Breast epithelium (tissue), 4 donors: ENCODE measurements at regions not wholly inside any gene's neighbourhood (a gene's known extent, or its start where the extent isn't known, plus 50 kb on each side); places are given as distances from the start of the nearest gene placed in this dataset.

Experiments used
- DNase-seq, 2 donors: peaks; one replicate each; pipeline ENCODE4 v3.0.0-alpha.2; 2019; ENCODE audit warnings: low spot score in 2 of 2
- H3K27ac ChIP-seq, 2 donors: fragments of 200-600 bp; sonication (generic) in 1 of 2; one replicate each; pipeline ENCODE4 v1.5.1; 2016 to 2019; ENCODE audit warnings: mild to moderate bottlenecking in 1 of 2
- H3K27me3 ChIP-seq, 2 donors: fragments of 200-600 bp; sonication (generic) in 1 of 2; one replicate each; pipeline versions ENCODE4 v1.5.1 to v1.6.0; 2017 to 2019; ENCODE audit warnings: control low read depth in 1 of 2, mild to moderate bottlenecking in 1 of 2
- H3K36me3 ChIP-seq: fragments of 200-600 bp; one replicate; pipeline ENCODE4 v1.5.1; 2019
- H3K4me1 ChIP-seq, 2 donors: fragments of 200-600 bp; sonication (generic); one replicate each; pipeline ENCODE4 v1.5.1; 2016 to 2019; ENCODE audit warnings: control low read depth in 1 of 2
- H3K4me3 ChIP-seq, 3 donors: fragments of 200-600 bp; sonication (generic); 1 replicate in 2 of 3; 2 replicates in 1 of 3; pipeline ENCODE4 v1.5.1; 2016 to 2019; ENCODE audit warnings: mild to moderate bottlenecking in 3 of 3, moderate library complexity in 2 of 3
- H3K9me3 ChIP-seq, 2 donors: fragments of 200-600 bp; sonication (generic) in 1 of 2; one replicate each; pipeline ENCODE4 v1.5.1; 2016 to 2019; ENCODE audit warnings: control low read depth in 1 of 2
- CTCF ChIP-seq, 3 donors: fragments of 450-650 bp; IDR thresholded peaks; one replicate each; pipeline ENCODE4 v1.5.1; 2016 to 2017; ENCODE audit warnings: antibody characterized with exemption in 3 of 3, mild to moderate bottlenecking in 3 of 3, moderate library complexity in 3 of 3
- POLR2A ChIP-seq: fragments of 450-650 bp; IDR thresholded peaks from one replicate; pipeline ENCODE4 v1.6.1; 2016; ENCODE audit warnings: antibody characterized with exemption, mild to moderate bottlenecking, moderate library complexity
- POLR2AphosphoS5 ChIP-seq, 3 donors: sonication (generic); formaldehyde crosslinking; IDR thresholded peaks; one replicate each; pipeline ENCODE4 v1.6.1; 2017; ENCODE audit warnings: antibody characterized with exemption in 3 of 3
- intact Hi-C: fragments of 100-400 bp; cut with DNase I; formaldehyde crosslinking; loops from one replicate; pipeline ENCODE4 v1.15.1; 2023; ENCODE audit warnings: low total_unique reads

DNA sequence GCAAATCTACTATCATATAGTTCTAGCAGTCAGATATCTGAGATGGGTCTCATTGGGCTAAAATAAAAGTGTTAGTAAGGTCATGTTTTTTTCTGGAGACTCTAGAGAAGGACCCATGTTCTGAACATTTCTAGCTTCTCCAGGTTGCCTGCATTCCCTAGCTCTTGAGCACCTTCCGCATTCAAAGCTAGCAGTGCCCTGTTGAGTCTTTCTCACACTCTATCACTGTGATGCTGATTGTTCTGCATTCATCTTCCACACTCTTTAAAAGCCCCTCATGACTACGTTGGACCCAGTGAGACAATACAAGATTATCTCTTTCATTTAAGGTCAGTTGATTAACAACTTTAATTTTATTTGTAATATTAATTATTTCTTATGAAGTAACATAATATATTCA is 433.3 kb upstream of the CHORDC1 start:
- Histone ChIP-seq H3K27ac (no peak overlapping the region), H3K36me3 (no peaks in the 10 kb centered on the region), H3K9me3 (no peaks in the 10 kb centered on the region), H3K4me3 (no peak overlapping the region), H3K27me3 (no peaks in the 10 kb centered on the region), H3K4me1 (no peaks in the 10 kb centered on the region)
- DNase-seq, result no peak
- intact Hi-C loops, result no loop called here
- no peak for TF ChIP-seq CTCF (IDR thresholded peaks at IDR 0.05)
- no peak for TF ChIP-seq POLR2A
- no peak for TF ChIP-seq POLR2AphosphoS5 (IDR thresholded peaks at IDR 0.05)

- no peaks in the 10 kb centered on the region for H3K9me3 ChIP-seq
- intact Hi-C loops, result no loop called here
Measured at GRCh38 chr11:90650153-90650552, 427.3 kb upstream of the CHORDC1 start.

GRCh38 chr11:90646706-90647105 is 423.9 kb upstream of the CHORDC1 start:
- no peak overlapping the region for H3K27ac ChIP-seq
- no peaks in the 10 kb centered on the region for H3K9me3 ChIP-seq
- no peaks in the 10 kb centered on the region for H3K36me3 ChIP-seq
- intact Hi-C loops, result no loop called here
- DNase-seq, result no peak
- no peak overlapping the region for H3K4me3 ChIP-seq
- H3K4me1 ChIP-seq, result no peaks in the 10 kb centered on the region
- no peak for TF ChIP-seq POLR2A
- TF ChIP-seq POLR2AphosphoS5 (IDR thresholded peaks at IDR 0.05), result no peak
- TF ChIP-seq CTCF (IDR thresholded peaks at IDR 0.05), result no peak
- H3K27me3 ChIP-seq, result no peaks in the 10 kb centered on the region

More at GRCh38 chr11:90650153-90650552, 427.3 kb upstream of the CHORDC1 start:
- no peak overlapping the region for H3K27ac ChIP-seq
- H3K36me3 ChIP-seq, result no peaks in the 10 kb centered on the region
- H3K4me3 ChIP-seq, result no peak overlapping the region
- no peaks in the 10 kb centered on the region for H3K4me1 ChIP-seq
- H3K27me3 ChIP-seq, result no peaks in the 10 kb centered on the region
- TF ChIP-seq POLR2A, result no peak
- TF ChIP-seq POLR2AphosphoS5 (IDR thresholded peaks at IDR 0.05), result no peak
- no peak for TF ChIP-seq CTCF (IDR thresholded peaks at IDR 0.05)
- no peak for DNase-seq

- DNase-seq, result no peak
- Histone ChIP-seq H3K27ac (no peak overlapping the region), H3K27me3 (no peaks in the 10 kb centered on the region), H3K9me3 (no peaks in the 10 kb centered on the region), H3K36me3 (no peaks in the 10 kb centered on the region), H3K4me3 (no peak overlapping the region), H3K4me1 (no peaks in the 10 kb centered on the region)
- TF ChIP-seq POLR2AphosphoS5 (IDR thresholded peaks at IDR 0.05) (no peak), POLR2A (no peak), CTCF (IDR thresholded peaks at IDR 0.05) (no peak)
- intact Hi-C loops, result no loop called here
Measured at GRCh38 chr11:90646266-90646665, 423.4 kb upstream of the CHORDC1 start.

GRCh38 chr11:90639461-90639993 is 416.7 kb upstream of the CHORDC1 start:
- intact Hi-C loops, result no loop called here
- H3K36me3 ChIP-seq, result no peaks in the 10 kb centered on the region
- H3K4me3 ChIP-seq, result no peak overlapping the region
- TF ChIP-seq POLR2AphosphoS5 (IDR thresholded peaks at IDR 0.05) (no peak), POLR2A (no peak)
- no peaks in the 10 kb centered on the region for H3K4me1 ChIP-seq
- no peak overlapping the region for H3K27ac ChIP-seq
- DNase-seq, result no peak
- H3K9me3 ChIP-seq, result no peaks in the 10 kb centered on the region
- H3K27me3 ChIP-seq, result no peaks in the 10 kb centered on the region

DNA sequence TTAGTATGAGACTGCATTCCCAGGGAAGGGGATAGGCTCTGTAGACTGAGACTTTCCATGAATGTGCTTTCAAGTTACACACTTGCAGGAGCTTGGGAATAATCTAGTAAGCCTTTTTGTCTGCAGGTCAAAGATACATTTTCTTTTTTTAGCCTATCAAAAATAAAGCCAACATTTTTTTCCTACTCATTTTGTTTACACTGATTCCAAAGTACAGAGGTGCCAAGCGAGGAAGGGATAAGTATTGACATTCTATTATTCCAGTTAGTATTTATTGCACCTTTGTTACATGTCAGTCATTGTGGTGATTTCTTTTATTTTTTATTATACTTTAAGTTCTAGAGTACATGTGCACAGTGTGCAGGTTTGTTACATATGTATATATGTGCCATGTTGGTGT is 413.0 kb upstream of the CHORDC1 start:
- Histone ChIP-seq H3K4me3 (no peak overlapping the region), H3K27me3 (no peaks in the 10 kb centered on the region), H3K4me1 (no peaks in the 10 kb centered on the region), H3K36me3 (no peaks in the 10 kb centered on the region), H3K9me3 (no peaks in the 10 kb centered on the region), H3K27ac (no peak overlapping the region)
- intact Hi-C loops, result no loop called here
- no peak for DNase-seq
- no peak for TF ChIP-seq CTCF (IDR thresholded peaks at IDR 0.05)
- TF ChIP-seq POLR2AphosphoS5 (IDR thresholded peaks at IDR 0.05), result no peak
- TF ChIP-seq POLR2A, result no peak
